NOMO-1 treated with dmso at 0.1 percent for 144 hours (cell line): ENCODE measurements at regions not wholly inside any gene's neighbourhood (a gene's known extent, or its start where the extent isn't known, plus 50 kb on each side); places are given as distances from the start of the nearest gene placed in this dataset.
A peak's percentile ranks its signal among the peaks of the same experiment; 100 is the strongest.

Experiments
- DNase-seq: peaks from one replicate; lab custom pipeline; 2025; ENCODE audit not compliant: unreplicated experiment; lab: John Stamatoyannopoulos, UW

- peak; percentile 61 for DNase-seq
Observed at GRCh38 chr6:139588734-139589593, 214.5 kb upstream of the CITED2 start.

DNA sequence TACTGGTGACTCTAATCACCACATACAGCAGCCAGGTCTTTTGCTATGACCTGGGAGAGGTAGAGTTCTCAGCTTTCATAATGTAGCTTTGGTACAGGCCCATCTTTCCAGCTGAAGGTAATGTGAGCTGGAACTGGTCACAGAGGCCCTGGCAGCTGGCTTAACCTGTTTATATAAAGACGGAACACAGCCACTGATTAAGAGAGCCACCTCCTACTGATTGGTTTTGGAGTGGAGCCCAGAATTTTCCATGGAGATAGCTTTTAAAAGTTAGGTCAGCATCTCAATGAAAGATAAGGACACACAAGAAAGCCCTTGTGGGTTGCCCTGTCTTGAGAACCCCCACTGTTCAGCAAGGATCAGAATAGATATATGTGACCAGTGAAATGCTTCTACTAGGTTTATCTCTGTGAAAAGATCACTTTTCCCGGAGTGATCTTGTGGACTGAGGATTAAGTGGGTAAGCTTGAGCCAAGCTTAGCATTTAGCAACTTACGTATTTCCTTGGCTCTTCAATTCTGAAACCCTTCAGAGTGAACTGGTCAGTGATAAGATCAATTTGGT, 213.7 kb upstream of the CITED2 start:
- DNase-seq, result no peak

DNA sequence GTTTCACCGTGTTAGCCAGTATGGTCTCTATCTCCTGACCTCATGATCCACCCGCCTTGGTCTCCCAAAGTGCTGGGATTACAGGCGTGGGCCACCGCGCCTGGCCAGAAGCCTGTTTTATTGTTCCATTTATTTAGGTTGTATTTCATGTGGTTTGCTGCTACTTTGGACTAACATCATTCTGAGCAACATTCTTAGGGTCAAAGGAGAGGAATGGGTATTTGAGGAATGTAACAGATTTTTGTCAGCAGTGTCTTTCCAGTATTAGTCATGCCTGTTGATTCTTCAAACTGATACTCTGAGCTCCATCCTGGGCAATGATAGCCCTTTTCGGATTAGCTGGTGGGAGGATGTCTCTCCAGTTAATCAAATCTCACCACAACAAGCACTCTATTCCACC, 213.0 kb upstream of the CITED2 start:
- DNase-seq, result no peak

- no peak for DNase-seq
Observed at GRCh38 chr6:139586273-139586672, 211.8 kb upstream of the CITED2 start.

- DNase-seq, result no peak
Observed at GRCh38 chr6:139584599-139584998, 210.2 kb upstream of the CITED2 start.

GRCh38 chr6:139583420-139583819, 209.0 kb upstream of the CITED2 start:
- DNase-seq, result no peak

GRCh38 chr6:139582956-139583355, 208.5 kb upstream of the CITED2 start:
- DNase-seq, result no peak

- no peak for DNase-seq
Observed at GRCh38 chr6:139581485-139581865, 207.0 kb upstream of the CITED2 start.

DNA sequence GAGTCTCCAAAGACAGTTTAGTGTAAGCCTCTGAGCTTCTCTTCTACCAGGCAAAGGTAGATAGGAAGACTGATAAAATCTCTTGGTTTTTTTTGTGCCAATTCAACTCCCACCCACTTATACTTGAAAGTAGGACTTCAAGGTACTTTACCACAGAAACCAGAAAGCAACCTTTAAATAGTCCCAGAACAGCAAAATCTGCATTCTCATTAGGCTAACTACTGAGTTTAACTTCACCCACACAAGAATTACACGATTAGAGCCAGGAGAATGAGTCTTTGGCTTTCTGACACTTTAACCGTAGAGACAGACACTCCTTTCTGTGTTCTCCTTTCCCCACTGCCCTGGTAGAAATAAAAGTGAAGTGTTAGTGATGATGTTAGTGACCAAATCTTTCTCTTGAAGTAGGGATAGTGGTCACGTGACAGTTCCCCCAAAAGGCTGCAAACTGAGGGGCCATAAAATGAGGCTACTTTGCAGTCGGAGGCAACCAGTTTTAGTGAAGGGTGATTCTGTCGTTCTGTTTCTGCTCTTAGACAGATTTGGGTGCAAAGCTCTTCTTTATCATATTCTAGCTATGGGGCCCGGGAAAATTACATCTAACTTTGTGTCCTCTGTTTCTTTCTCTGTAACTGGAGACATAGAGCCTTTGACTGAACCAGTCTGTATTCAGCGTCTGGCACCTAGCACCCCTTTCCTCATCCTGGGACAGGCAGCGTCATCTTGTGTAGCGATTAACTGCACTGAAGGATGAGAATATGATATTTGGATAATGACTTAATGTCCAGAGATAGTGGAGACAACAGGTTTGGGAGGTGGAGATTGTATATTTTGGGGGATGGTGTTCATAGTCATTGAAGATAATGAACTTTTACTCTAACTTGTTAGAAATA, 206.4 kb upstream of the CITED2 start:
- no peak for DNase-seq

- DNase-seq, result no peak
Observed at GRCh38 chr6:139577763-139578604, 203.5 kb upstream of the CITED2 start.

GRCh38 chr6:139577124-139577762, 202.8 kb upstream of the CITED2 start:
- no peak for DNase-seq

- no peak for DNase-seq
Observed at GRCh38 chr6:139572001-139572400, 197.6 kb upstream of the CITED2 start.

GRCh38 chr6:139570166-139570565, 195.7 kb upstream of the CITED2 start:
- no peak for DNase-seq

DNA sequence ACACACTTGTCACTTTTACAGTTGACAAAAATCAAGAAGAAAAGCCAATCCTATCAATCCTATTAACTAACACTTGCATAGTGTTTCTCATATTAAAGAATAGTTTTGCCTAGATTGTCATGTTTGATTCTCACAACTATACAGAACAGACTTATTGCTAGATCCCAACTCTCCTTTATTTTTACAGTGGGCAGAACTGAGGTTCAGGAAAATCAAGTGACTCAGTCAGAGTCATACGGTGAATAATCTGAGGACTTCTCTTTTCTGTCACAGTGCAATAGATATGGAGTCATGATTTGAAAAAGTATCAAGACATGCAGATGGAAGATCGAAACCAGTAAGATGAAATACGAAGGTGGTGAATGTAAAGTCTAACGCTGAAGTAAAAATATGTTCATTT, 195.1 kb upstream of the CITED2 start:
- DNase-seq, result no peak

DNA sequence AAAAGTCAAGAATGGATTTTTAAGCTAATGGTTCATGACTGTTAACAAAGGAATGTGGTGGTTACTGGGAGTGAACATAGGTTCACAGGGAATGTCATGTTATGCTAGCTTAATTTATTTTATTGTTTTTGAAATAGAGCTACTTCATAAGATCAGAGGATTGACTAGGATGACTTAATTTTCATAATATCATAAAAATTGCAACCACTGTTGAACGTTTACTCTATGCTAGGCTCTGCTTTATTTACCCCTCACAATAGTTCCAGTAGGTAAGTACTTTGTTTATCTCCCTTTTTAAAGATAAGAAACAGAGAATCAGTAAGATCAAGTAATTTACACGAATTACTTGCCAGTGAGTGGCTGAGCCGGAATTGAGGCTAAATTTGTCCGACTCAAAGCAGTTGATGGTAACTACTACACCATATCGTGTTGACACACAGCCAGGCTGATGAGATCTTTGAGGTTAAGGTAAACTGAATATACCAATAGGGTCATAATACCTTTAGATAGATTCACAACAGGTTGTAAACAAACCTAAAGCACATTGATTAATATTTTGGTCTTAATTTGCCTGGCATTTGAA, 194.6 kb upstream of the CITED2 start:
- no peak for DNase-seq

DNA sequence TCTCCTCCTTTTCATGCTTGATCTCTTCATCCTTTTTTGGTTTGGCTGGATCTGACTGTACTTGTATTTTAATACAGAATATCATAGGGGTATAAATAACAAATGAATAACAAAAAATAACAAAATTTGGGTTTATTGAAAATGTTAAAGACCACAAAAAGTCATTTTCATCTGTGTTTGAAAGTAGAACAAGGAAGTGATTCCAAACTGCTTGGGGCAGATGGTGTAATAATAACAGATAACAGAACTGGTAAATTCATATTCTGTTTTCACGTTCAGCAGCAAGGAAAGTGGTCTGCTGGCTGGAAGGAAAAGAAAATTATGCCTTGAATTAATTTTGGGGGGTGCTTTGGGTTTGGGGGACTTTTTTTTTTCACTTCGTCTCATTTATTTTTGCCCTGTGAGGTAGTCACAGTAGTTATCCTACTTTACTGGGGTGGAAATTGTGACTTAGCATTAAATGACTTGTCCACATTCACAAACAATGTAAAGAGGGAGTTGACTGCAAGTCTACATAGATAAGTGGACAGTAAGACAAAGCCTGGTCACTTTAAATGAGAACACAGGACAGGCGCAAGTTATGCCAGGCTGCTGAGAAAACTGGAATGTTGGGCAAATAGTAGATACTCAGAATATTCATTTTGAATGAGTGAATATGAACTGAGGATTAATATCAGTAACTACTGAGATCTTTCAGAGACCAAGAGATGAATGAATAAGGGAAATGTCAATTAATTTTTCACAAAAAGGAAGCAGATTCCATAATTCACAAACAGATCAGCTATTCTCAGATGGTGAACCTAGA, 193.9 kb upstream of the CITED2 start:
- no peak for DNase-seq

- no peak for DNase-seq
Observed at GRCh38 chr6:139567095-139567494, 192.6 kb upstream of the CITED2 start.

GRCh38 chr6:139565591-139565990, 191.1 kb upstream of the CITED2 start:
- DNase-seq, result no peak

- DNase-seq, result no peak
Observed at GRCh38 chr6:139557547-139557946, 183.1 kb upstream of the CITED2 start.
